HUDEP-2 (cell line): ENCODE measurements at regions not wholly inside any gene's neighbourhood (a gene's known extent, or its start where the extent isn't known, plus 50 kb on each side); places are given as distances from the start of the nearest gene placed in this dataset.

Source experiments
- DNase-seq, 76 experiments: peaks; one replicate each; lab custom pipeline; 2025; ENCODE audit not compliant: unreplicated experiment in 76 of 76; lab: John Stamatoyannopoulos, UW

DNA sequence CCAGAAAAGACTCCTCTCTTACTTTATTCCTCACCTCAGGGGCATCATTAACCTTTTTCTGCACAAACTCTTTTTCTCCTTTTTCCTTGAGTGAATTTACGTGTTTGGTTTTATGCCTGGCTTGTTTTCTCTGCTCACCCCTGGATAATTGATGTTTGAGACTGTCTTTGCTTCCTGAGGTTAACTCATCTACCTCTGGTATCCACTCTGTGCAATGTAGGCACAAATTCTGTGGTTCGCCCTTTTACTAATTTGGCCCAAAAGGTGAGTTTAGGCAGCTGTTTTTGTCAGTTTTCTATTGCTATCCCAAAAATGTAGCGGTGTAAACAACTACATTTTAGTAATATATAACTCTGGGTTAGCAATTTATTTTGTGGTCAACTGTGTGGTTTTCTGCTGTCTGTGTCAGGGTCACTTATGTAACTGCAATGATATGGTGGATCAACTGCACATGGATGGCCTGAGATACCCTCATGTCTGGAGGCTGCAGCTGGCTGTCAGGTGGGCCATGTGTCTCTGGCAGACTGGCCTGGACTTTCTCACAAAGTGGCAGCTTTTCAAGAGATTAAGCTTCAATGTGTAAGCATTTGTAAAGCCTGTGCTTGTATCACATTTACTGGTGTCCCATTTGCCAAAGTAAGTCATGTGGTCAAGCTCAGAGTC lies 329.7 kb downstream of the FSIP2 start:
- no peak for DNase-seq

DNA sequence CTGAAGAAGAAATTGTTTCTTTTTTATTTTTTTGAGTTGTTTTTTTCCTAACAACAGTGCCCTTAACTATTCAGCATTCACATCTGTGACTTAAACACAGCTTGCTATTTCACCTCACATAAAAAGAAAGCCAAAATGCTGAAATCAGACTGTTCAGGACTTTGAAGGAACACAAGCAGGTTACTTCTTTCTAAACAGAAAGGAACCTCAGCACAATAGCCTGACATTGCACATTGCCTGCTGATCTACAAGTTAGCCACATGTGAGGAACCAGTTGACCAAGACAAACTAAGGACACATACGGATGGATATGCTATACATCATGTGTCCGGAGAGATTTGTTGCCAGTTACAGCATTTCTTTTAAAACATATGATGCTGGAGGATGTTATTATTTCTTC lies 331.1 kb downstream of the FSIP2 start:
- no peak for DNase-seq

DNA sequence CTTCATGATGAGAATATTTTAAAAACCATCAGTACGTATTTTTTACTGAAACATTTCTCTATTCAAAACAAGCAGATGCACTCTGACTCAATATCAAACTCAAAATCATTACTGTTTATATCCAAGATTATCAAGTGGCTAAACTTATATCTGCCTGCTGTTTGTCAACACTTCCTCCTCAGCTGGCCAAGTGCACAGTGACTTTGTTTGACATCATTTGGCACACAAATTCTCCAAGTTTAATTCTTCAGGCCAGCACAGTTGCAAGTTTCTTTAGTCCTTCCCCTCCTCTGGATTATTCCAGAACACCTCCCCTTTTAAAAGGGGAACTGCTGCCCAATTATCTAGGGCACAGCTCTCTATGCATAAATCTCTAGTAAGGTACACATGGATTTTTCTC lies 346.6 kb downstream of the FSIP2 start:
- no peak for DNase-seq

DNA sequence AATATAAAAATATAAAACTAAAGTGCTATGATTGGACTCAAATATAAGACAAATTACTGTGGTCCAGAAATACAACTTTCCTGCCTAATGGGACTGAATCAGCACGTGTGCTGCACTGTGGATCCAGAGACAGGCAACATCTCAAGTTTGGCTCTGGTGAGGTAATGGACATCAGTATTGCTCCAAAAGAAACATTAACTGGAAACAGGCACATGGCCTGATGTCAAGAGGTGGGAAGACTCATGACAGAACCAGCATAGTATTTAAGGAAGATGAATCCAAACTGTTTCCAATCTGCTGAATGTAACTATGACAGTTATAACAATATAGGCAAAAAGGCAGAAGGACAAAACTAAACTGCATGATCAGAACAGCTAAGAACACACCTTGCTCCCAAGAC lies 354.6 kb downstream of the FSIP2 start:
- no peak for DNase-seq

DNA sequence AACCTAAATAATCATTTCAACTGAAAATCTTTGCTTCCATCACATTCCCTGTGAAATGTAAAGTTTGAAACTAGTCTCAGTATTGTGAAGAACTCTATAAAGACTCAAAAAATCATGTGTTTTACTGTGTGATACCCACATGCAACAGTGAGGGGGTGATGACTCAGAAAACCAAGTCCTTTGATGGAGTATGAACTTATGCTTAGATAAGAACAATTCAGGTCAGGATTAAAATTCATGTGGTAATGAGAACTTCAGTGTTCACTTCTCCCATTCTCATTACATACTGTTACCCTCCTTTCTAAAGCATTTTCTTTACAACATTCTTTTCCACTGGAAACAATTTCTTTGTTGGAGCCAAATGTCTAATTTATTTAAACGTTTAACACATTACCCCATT lies 360.2 kb downstream of the FSIP2 start:
- DNase-seq = no peak

DNA sequence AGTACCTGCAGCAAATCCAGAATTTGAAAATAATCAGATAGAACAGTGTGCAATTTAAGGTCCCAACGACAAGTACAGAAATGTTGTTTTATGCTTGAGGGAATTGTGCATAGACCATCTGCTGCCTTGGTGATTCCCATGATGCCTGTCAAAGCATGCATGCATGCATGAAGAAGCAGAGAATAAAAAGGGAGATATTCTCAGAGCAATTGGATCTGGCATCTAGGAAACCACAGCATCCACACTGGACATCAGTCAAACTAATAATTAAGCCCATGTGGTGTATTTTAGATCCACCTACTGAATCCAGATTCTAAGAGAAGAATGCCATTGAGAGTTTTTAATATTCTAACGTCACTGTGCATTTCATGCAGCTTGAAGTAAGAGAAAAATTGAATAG lies 361.2 kb downstream of the FSIP2 start:
- DNase-seq = no peak

DNA sequence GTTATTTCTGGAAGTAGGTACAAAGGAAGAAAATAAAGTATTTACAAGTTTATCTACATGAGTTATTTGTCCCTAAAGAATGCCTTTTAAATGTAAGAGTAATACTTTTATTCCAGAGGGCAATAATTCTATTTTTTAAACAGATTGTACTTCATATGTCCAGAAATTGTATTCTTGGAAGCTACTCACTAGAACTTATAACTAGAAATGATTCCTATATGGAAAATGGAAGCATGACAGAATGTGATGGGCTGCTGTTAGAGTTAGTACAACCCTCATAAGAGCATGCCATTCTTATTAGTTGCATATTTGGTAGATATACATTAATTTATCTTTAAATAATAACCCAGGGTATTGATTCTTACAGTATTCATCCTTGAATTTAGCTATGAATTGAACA lies 362.0 kb downstream of the FSIP2 start:
- no peak for DNase-seq

DNA sequence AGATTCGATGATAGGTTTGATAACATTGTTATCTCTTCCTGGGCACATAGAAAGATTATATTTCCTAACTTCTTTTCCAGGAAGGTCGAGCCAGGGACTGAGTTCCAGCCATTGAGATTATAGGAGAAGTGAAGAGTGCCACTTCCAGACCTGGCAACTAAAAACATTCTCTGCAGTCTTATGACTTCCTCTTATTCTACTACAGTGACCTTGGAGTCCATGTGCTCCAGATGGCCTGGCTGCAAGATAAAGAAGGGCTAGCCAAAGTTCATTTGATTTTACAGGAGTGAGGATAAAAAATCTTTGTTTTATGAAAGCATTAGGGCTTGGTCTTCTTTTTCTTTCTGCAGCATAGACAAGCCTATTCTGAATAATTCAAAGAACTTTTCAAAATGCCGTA lies 363.0 kb downstream of the FSIP2 start:
- DNase-seq = no peak

DNA sequence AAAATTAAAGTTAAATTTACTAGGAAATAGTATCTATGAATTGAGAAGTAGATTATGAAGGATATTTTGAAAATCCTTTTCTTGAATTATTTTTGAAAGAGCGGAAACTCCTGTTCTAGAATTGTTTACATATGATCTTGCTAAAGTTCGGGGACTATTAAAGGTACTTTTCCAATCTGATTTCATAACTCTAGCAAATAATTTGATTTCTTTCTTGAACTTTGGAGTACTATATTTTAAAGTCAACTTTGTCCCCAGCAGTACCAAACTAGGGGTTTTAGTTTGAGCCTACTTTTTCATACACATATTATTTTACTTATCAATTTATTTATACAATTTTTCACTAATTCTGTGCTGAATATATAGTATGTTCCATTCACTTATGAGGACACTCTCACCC lies 364.7 kb downstream of the FSIP2 start:
- DNase-seq = no peak

DNA sequence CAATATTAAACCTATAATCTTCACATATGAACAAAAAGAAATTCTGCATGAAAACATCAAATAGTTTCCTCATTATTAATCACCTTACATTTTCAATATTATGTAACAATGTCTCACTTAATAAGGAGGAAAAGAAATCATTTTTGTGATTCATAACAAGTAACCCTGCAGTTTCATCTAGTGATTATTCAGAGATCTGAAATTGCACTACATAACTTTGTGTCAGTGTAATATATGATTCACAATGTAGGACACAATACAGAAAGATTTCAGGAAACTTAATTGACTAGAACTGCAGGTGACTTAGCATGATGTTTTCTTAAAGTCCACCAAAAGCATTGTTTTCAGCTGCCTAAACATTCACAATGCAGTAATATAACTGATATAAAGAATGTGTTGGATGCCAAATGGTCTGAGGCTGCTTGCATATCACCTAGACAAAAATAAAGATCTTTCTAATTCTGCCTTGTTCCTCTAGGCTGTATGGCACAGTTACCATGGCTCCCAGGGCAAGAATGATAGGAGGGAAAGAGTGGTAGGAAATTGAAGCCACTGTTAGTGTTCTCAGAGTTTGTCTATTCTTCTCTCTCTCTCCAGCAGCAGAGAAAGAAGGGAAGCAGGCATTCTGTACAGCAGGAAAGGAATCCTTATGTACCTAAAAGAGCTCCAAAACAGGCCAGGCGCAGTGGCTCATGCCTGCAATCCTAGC lies 366.6 kb downstream of the FSIP2 start:
- no peak for DNase-seq

DNA sequence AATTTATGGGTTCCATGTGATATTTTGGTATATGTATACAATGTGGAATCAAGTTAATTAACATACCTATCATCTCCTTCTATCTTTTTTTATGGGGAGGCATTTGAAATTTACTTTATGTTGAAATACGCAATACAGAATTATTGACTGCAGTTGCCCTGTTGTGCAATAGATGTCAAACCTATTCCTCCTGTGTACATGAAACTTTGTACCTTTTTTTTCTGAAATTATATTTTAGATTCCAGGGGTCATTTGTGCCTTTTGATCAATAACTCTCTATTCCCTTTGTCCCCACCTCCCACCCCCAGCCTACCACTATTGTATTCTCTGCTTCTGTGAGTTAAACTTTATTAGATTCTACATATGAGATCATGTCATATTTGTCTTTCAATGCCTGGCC lies 369.9 kb downstream of the FSIP2 start:
- no peak for DNase-seq

DNA sequence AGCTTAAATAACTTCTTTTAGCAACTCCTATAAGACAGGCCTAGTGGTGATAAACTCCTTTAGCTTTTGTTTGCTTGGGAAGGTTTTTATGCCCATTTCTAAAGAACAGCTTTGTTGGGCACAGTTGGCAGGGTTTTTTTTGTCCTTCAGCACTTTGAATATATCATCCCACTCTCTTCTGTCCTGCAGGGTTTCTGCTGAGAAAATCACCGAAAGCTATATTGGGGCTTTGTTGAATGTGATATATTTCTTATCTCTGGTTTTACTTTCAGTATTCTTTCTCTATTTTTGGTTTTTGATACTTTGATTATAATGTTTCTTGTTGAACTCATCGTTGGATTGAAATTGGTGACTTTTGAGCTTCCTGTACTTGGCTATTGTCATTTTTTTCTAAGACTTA lies 372.8 kb upstream of the ZC3H15 start:
- DNase-seq = no peak

DNA sequence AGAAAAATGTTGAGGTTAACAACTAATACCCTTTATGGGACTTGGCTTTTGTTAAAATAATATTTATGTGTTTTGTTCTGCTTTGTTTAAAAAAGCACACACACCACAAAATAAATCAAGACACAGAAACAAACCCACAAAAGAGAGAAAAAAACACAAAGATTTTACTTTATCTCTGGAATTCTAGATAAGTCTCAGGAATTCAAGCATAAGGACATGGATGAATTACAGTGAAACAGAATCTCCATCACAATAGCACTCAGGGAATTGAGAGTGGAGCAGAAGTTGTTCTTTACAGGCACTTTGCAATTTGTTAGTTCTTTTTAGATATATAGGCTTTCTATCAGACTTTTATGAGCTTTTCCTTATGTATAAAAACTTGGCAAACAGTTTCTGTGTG lies 360.9 kb upstream of the ZC3H15 start:
- no peak for DNase-seq

DNA sequence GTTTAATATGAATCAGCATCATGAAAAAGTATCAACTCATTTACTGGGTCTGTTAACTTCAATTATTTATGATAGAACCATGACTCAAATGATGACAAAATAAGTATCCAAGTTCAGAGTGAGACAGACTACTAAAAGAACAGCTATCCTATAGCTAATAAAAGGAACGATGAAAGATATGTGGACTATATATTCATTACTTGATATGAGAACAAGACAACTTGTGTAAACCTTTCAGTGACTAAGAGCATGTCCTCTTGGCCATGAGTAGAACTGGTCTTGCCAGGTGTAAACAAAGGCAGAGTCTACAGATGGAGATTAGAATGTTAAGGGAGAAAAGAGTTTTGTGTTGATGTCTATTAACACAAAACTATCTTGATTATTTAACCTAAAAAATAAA lies 360.4 kb upstream of the ZC3H15 start:
- DNase-seq = no peak

DNA sequence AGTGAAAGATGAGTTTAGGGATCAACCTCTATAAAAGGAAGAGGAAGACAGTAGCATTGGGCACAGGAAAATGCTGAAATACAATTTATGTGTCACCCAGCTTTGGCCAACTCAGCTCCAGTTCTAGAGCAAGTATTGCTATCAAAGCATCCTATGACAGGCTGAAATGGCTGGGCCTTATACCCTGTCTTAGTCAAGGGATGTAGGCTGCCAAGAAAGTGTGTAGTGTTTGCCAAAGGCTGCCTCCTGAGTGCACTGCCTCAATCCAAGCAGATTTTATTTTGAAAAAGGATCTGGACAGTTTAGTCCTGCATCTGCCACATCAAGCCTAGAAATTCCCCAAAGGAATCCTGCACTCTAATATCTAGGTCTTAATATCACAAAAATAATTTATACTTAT lies 359.9 kb upstream of the ZC3H15 start:
- DNase-seq = no peak

DNA sequence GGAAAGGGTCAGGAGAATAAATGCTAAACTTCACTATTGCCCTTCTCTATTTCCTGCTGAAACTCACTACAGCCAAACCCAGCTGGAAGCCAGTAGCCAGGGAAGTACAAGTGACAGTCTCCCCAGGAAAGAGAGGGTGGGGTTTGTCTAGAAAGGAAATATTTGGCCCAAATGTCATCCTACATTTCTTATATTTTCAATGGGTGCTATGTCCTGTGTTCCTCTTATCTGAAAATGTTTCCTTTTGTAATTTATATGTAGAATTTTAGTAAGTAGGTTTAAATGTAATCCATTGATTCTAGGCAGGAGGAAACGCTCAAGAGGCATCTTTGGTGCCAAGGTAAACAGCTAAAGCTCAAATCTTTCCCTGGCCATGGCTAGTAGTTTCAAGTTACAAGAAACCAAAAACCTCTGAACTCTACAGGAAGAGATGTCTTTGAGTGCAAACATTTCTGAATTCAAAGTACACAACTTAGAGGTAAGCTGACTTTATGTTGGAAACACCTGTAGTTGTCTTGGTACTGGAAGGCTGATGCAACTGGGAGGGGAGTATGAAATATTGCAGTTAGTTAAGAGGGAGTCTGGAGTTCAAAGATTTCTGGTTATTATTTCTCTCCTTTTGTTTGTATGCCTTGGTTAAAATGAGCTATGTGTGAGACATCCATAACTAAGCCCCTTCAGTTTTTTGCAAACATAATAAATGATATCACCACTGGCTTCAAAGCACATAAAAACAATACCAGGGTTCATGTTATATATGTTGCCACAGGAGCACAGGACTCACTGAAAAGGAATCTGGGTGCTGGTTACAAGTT lies 356.1 kb upstream of the ZC3H15 start:
- DNase-seq = no peak

DNA sequence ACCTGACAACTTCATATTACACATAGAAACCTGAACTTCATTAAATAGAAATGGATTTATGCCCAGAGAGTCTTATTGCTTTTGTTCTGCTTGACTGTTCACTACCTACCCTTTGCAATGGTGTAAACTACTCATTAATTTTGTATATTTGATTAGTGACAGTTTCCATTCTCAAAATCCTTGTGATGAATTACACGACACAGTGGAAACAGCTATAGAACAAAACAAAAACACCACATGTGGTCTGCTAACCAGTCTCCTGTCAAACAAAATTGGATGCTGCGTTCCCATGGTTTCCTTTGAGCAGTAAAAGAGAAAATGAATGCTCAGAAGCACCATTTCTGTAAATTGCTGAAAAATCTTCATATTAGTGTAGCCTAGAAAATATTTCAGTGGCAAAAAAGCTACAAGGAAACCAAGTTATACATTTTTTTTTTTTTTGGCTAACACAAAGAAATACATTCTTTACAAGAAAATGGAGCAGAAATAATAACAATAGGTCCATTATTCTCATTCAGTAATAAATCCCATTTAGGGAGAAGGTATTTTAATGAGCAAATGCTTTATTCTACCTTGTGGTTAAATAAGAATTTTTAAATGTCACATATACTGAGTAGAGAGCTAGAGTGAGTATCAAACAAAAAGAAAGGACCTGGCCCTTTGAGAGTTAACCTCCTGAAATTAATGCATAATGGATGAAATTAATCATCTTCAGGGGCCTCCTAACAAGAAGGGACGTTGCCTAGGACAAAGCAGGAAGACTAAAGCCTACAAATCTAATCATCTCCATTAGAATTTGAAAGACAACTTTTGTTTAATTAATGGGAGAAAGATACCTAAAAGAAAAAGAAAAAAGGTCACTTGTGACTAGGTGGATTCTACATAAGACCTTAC lies 355.1 kb upstream of the ZC3H15 start:
- no peak for DNase-seq

DNA sequence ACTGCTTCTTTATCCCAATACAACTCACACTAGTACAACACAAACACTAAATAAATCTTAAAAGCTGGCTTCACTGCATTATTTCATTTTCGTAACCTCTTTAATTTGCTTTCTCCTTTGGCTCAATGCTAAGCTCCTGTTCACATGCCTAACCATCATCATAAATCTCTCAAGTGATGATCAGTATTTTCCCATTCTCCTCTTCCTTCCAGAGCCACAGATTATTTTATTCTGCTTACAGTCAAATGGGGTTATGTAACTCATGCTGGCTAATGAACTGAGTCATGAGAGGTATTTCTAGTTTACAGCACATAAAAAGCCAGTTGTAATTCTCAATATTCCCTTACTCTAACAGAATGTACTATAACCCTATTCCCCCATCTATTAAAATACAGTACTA lies 350.4 kb upstream of the ZC3H15 start:
- no peak for DNase-seq

DNA sequence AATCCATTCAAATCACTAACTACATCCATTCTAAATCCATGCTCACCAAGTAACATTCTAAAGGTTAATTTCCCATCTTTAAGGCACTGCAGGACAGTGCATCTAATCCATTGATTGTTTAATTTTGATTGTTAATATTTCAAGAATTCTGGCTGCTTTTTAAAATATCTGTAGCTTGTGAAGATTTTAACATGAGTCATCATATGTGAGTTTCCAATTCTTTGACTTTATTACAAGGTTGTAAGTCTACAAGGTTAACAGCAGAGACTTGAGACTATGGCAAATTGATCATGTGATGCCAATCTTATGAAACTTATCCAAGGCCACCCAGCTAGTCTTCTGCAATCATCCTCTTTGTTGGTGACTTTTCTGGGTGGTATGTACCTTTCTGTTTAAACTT lies 349.2 kb upstream of the ZC3H15 start:
- no peak for DNase-seq

DNA sequence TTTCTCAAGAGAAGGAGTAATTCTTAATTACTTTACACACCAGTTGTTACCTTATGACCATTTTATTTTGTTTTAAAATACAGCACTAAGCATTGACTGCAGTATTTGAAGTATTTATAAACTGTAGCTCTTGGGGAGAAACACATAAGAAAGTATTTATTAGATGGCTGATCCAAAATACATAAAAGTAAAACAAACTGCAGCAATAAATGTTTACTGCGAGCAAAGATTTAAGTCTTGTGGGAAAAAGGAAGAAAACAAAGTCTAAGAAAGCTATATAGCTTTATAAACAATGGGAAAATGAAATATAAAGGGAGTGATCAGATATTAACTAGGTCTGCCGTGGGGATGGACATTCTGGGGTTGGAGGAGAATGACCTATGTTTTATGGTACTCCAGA lies 347.2 kb upstream of the ZC3H15 start:
- no peak for DNase-seq

DNA sequence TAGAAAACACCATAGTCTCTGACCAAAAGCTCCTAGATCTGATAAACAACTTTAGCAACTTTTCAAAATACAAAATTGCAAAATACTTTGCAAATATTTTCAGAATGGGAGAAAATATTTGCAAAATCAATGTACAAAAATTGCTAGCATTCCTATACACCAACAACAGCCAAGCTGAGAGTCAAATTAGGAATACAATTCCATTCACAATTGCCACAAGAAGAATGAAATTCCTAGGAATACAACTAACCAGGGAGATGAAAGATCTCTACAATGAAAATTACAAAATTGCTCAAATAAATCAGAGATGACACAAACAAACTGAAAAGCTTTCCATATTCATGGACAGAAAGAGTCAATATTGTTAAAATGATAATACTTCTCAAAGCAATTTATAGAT lies 327.0 kb upstream of the ZC3H15 start:
- DNase-seq = no peak
